HL-60 (cell line): ENCODE measurements at regions not wholly inside any gene's neighbourhood (a gene's known extent, or its start where the extent isn't known, plus 50 kb on each side); places are given as distances from the start of the nearest gene placed in this dataset.

Source experiments
- DNase-seq, 2 experiments: peaks; one replicate each; pipeline ENCODE4 v3.0.0-alpha.2; 2010 to 2020; ENCODE audit warnings: low read depth in 1 of 2, low spot score in 1 of 2
- H3K27ac ChIP-seq: fragments of 250-450 bp; sonication (Bioruptor Pico); replicated peaks from 2 replicates; pipeline ENCODE4 v1.5.1; 2020; ENCODE audit warnings: mild to moderate bottlenecking, moderate library complexity
- H3K27me3 ChIP-seq: fragments of 250-450 bp; sonication (Bioruptor Pico); 2 replicates; pipeline ENCODE4 v1.5.1; 2021; ENCODE audit warnings: mild to moderate bottlenecking, moderate library complexity; ENCODE audit not compliant: insufficient read depth, poor library complexity, severe bottlenecking
- H3K4me3 ChIP-seq: replicated peaks from 2 replicates; pipeline ENCODE4 v1.5.1; 2011; ENCODE audit warnings: mild to moderate bottlenecking, control low read depth, low read length; ENCODE audit not compliant: insufficient read depth
- CTCF ChIP-seq: IDR thresholded peaks from one replicate; pipeline ENCODE4 v1.5.1; 2011; ENCODE audit warnings: low read length, control low read depth, inconsistent platforms; ENCODE audit not compliant: insufficient read depth
- GABPA ChIP-seq: IDR thresholded peaks from 2 replicates; pipeline ENCODE4 v1.6.1; 2012; ENCODE audit warnings: low read depth
- POLR2AphosphoS5 ChIP-seq: IDR thresholded peaks from 2 replicates; pipeline ENCODE4 v1.6.1; 2012; ENCODE audit warnings: low read depth
- REST ChIP-seq: IDR thresholded peaks from 2 replicates; pipeline ENCODE4 v1.6.1; 2012; ENCODE audit warnings: low read depth; ENCODE audit not compliant: insufficient replicate concordance
- SPI1 ChIP-seq: IDR thresholded peaks from 2 replicates; pipeline ENCODE4 v1.6.1; 2012; ENCODE audit warnings: low read depth, mild to moderate bottlenecking, borderline replicate concordance

GRCh38 chr14:62118871-62119270 lies 356.7 kb downstream of the SNAPC1 start:
- Histone ChIP-seq H3K27me3 (no peaks in the 10 kb centered on the region), H3K4me3 (no peak overlapping the region), H3K27ac (no peak overlapping the region)
- no peak for DNase-seq
- TF ChIP-seq GABPA (no peak), POLR2AphosphoS5 (no peak), SPI1 (no peak), REST (no peak), CTCF (no peak)

- H3K27ac ChIP-seq = no peak overlapping the region
- no peaks in the 10 kb centered on the region for H3K27me3 ChIP-seq
- DNase-seq = no peak
- TF ChIP-seq SPI1 = no peak
- TF ChIP-seq POLR2AphosphoS5 = no peak
- TF ChIP-seq GABPA = no peak
- no peak for TF ChIP-seq REST
- no peak for TF ChIP-seq CTCF
- H3K4me3 ChIP-seq = no peak overlapping the region
Observed at GRCh38 chr14:62123961-62124360, 361.7 kb downstream of the SNAPC1 start.

- Histone ChIP-seq H3K27ac (no peak overlapping the region), H3K27me3 (no peaks in the 10 kb centered on the region), H3K4me3 (no peak overlapping the region)
- TF ChIP-seq REST = no peak
- no peak for TF ChIP-seq POLR2AphosphoS5
- TF ChIP-seq GABPA = no peak
- TF ChIP-seq CTCF = no peak
- no peak for TF ChIP-seq SPI1
- DNase-seq = no peak
Observed at GRCh38 chr14:62125793-62126192, 363.6 kb downstream of the SNAPC1 start.
